WI38 (cell line): ENCODE measurements at regions not wholly inside any gene's neighbourhood (a gene's known extent, or its start where the extent isn't known, plus 50 kb on each side); places are given as distances from the start of the nearest gene placed in this dataset.
"Not testable (repeated sequence)": the region's sequence is repeated elsewhere in the genome, so short reads cannot be mapped to it uniquely, and the experiment has no call there.

Experiments
- H3K4me3 ChIP-seq: 2 replicates; pipeline ENCODE4 v1.5.1; 2011; ENCODE audit warnings: low read depth, mild to moderate bottlenecking, control low read depth, low read length
- TF ChIP-seq, protein P1 (sequence below): IDR thresholded peaks from 2 replicates; pipeline ENCODE4 v1.5.1; 2012; ENCODE audit warnings: low read depth, mild to moderate bottlenecking, control low read depth, low read length

DNA sequence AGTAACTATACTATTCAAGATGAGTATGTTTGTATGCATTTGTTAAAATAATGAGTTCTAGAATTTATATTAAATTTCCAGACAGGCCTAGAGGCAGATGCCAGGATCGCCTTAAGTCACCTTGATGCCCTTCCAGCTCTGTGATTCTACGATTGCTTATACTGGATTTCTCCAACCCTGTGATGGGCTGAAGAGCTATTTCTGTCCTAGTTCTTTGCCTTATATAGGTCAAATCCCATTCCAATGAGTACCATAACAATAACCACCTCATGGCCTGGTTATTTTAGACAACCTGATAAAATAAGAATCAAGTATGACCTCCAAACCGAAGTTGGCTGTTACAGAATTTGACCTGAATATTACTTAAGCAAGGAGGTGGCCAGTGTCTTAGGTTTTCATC is 79.8 kb upstream of the BLID start:
- TF ChIP-seq, protein P1, sequence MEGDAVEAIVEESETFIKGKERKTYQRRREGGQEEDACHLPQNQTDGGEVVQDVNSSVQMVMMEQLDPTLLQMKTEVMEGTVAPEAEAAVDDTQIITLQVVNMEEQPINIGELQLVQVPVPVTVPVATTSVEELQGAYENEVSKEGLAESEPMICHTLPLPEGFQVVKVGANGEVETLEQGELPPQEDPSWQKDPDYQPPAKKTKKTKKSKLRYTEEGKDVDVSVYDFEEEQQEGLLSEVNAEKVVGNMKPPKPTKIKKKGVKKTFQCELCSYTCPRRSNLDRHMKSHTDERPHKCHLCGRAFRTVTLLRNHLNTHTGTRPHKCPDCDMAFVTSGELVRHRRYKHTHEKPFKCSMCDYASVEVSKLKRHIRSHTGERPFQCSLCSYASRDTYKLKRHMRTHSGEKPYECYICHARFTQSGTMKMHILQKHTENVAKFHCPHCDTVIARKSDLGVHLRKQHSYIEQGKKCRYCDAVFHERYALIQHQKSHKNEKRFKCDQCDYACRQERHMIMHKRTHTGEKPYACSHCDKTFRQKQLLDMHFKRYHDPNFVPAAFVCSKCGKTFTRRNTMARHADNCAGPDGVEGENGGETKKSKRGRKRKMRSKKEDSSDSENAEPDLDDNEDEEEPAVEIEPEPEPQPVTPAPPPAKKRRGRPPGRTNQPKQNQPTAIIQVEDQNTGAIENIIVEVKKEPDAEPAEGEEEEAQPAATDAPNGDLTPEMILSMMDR, result no peak
- no peak overlapping the region for H3K4me3 ChIP-seq

DNA sequence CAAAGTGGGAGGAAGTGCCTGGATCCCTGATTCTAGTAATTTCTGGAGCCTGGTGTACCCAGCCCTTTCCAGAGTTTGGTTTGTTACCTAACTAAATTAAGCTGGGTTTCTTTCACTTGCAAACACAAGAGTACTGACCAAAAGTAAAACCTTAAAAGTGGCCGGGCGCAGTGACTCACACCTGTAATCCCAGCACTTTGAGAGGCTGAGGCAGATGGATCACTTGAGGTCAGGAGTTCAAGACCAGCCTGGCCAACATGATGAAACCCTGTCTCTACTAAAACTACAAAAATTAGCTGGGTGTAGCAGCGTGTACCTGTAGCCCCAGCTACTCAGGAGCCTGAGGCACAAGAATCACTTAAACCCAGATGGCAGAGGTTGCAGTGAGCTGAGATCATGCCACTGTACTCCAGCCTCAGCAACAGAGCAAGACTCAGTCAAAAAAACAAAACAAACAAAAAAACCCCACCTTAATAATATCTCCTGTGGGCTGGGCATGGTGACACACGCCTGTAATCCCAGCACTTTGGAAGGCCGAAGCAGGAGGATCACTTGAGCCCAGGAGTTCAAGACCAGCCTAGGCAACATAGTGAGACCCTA is 78.0 kb upstream of the BLID start:
- not testable (repeated sequence) for H3K4me3 ChIP-seq

DNA sequence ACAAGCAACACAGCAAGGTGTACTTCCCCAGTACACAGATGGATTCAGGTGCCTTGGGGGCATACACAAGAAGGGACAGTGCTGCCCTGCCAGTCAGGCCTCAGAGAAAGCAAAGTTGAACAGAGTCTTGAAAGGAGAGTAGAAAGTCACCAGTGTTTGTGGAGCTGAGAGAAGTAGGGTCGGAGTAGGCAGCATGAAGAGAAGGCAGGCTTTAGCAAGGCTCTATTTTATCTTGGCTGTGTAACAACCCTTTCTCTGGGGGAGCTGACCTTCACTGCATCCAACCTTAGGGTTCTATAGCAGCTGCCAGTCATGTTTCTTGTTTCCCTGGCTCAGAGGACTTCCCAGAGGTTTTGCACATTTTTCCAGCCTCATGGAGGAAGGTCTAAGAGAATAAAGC is 77.4 kb upstream of the BLID start:
- H3K4me3 ChIP-seq, result no peak overlapping the region
- TF ChIP-seq, protein P1, result no peak

DNA sequence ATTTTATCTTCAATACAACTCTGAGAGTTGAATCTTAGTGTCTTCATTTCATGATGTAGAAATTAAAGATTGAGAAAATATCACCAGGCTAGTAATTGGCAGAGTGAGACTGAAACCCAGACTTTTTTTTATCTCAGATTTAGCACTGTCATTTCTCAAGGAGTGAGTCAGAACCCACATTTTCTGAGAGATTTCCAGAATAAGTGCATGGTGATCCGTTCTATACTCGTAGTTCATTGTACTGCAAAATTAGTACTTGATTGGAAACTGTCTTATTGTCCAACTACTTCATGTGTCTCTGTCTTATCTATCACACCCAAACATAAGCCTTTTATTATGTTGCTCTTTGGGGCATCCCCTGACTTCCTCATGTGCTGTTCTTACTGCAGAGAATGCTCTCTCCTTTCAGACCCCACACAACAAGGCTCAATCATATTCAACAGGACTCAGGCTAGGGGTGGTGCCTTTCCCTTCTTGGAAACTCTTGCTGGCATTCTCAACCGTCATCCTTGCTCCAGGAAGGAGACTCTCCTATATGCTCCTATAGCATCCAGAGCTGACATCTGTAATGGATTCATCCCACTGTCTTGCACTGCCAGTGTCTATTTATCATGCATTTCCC is 76.7 kb upstream of the BLID start:
- TF ChIP-seq, protein P1, result no peak
- no peak overlapping the region for H3K4me3 ChIP-seq

DNA sequence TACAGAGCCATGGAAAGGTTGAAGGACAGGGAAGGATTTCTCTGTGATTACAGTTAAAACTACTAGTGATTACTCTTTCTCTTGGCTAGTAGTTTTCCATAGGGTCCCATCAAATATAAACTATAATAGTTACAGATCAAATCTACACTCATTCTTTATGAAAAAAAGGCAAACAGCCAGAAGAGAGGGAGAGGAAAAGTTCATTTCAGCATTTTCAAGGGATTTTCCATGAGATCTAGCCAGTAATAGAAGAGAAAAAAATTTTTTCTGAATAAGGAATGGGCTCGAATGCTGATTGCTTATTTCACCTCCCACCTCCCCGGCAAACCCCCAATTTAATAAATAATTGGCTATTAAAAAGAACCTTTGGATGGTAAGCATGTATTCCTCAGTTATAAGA is 74.8 kb upstream of the BLID start:
- TF ChIP-seq, protein P1, result no peak
- H3K4me3 ChIP-seq, result no peak overlapping the region

DNA sequence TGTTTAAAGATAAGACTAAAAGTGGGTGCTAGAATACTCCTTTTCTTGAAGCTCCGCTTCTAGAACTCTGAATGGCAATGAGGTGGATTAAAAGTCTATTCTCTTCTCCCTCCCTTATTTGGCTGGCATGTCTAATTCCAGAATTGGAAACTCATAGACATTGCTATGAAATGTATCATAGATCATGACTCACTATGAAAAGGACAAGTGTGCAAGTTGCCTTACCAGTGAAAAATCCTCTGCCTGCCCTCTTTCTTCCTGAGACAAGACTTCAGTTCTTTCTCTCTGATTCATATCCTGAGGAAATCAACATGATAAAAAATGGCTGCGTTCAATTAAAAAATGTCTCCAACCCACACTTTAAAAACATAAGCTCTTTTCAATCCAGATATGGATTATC is 73.2 kb upstream of the BLID start:
- TF ChIP-seq, protein P1, result no peak
- no peak overlapping the region for H3K4me3 ChIP-seq

DNA sequence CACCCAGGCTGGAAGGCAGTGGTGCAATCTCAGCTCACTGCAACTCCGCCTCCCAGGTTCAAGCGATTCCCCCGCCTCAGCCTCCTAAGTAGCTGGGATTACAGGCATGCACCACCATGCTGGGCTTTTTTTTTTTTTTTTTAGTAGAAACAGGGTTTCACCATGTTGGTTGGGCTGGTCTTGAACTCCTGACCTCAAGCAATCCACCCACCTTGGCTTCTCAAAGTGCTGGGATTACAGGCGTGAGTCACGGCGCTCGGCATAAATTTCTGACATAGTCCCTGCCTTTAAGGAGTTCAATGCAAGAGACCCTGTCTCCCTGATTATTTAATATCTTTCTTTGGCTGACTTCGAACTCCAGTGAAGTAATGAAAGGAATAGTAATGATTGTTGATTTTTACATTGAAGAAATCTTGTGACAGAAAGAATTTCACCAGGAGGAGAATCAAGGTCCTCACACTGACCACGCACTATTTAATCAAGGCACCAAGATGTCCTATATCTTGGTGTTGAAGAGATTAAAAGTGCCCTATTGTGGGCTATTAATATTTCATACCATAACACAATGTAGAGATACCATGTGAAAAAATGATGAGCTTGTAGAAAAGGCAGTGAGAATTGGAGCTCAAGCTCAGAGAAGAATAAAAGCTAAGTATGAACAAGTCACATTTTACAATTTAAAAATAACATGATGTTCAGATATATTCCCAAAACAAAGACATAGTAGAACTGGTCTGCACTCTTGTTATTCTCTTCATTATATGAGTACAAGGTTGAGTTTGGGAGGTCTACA is 71.6 kb upstream of the BLID start:
- TF ChIP-seq, protein P1, result no peak
- H3K4me3 ChIP-seq, result no peak overlapping the region
